AG04450 (cell line): ENCODE measurements at regions not wholly inside any gene's neighbourhood (a gene's known extent, or its start where the extent isn't known, plus 50 kb on each side); places are given as distances from the start of the nearest gene placed in this dataset.

Experiments
- CTCF ChIA-PET: fragments of 300-600, 350-600 bp; formaldehyde crosslinking; extraction: SDS; loops from one replicate; lab custom pipeline; 2022; ENCODE audit warnings: antibody characterized with exemption, inconsistent platforms; lab: Charles Lee
- POLR2A ChIA-PET: fragments of 350-600 bp; formaldehyde crosslinking; extraction: SDS; loops from one replicate; lab custom pipeline; 2021; ENCODE audit warnings: antibody characterized with exemption, inconsistent platforms; lab: Yijun Ruan, JAX
- DNase-seq: peaks from one replicate; pipeline ENCODE4 v3.0.0-alpha.2; 2011; ENCODE audit warnings: low read depth, low spot score
- H3K27ac ChIP-seq: one replicate; pipeline ENCODE4 v1.5.1; 2012; ENCODE audit warnings: low read depth, low read length, control low read depth
- H3K27me3 ChIP-seq: one replicate; pipeline ENCODE4 v1.6.0; 2012; ENCODE audit warnings: low read length; ENCODE audit not compliant: control insufficient read depth, insufficient read depth
- H3K4me3 ChIP-seq: 2 replicates; pipeline ENCODE4 v1.5.1; 2011; ENCODE audit warnings: mild to moderate bottlenecking, low read depth, low read length, control low read depth
- H3K9me3 ChIP-seq: 2 replicates; pipeline ENCODE4 v1.5.1; 2012; ENCODE audit warnings: low read length; ENCODE audit not compliant: control insufficient read depth, insufficient read depth
- CTCF ChIP-seq: IDR thresholded peaks from 2 replicates; pipeline ENCODE4 v1.5.1; 2011; ENCODE audit warnings: low read depth, low read length, control low read depth, inconsistent platforms

GRCh38 chr6:163797296-163797845 lies 382.9 kb downstream of the QKI start:
- H3K9me3 ChIP-seq = no peaks in the 10 kb centered on the region
- no peak for DNase-seq
- CTCF ChIA-PET = no interaction called here
- TF ChIP-seq CTCF = no peak
- POLR2A ChIA-PET = no interaction called here
- no peaks in the 10 kb centered on the region for H3K27me3 ChIP-seq
- H3K4me3 ChIP-seq = no peak overlapping the region
- no peak overlapping the region for H3K27ac ChIP-seq

- POLR2A ChIA-PET = no interaction called here
- no peak for TF ChIP-seq CTCF
- Histone ChIP-seq H3K27me3 (no peaks in the 10 kb centered on the region), H3K27ac (no peak overlapping the region), H3K9me3 (no peaks in the 10 kb centered on the region), H3K4me3 (no peak overlapping the region)
- no peak for DNase-seq
- CTCF ChIA-PET = no interaction called here
Observed at GRCh38 chr6:163793011-163793983, 378.8 kb downstream of the QKI start.

- no peak for DNase-seq
- CTCF ChIA-PET = no interaction called here
- Histone ChIP-seq H3K27ac (no peak overlapping the region), H3K9me3 (no peaks in the 10 kb centered on the region), H3K27me3 (peaks cover 3% of the 10 kb centered on the region), H3K4me3 (no peak overlapping the region)
- no peak for TF ChIP-seq CTCF
- POLR2A ChIA-PET = no interaction called here
Observed at GRCh38 chr6:163790266-163790840, 375.8 kb downstream of the QKI start.

- POLR2A ChIA-PET = no interaction called here
- H3K9me3 ChIP-seq = no peaks in the 10 kb centered on the region
- no peak for DNase-seq
- peaks cover 3% of the 10 kb centered on the region for H3K27me3 ChIP-seq
- H3K4me3 ChIP-seq = no peak overlapping the region
- no peak for TF ChIP-seq CTCF
- CTCF ChIA-PET = no interaction called here
- H3K27ac ChIP-seq = no peak overlapping the region
Observed at GRCh38 chr6:163789199-163789810, 374.8 kb downstream of the QKI start.
